ENCODE measurements at regions not wholly inside any gene's neighbourhood (a gene's known extent, or its start where the extent isn't known, plus 50 kb on each side); places are given as distances from the start of the nearest gene placed in this dataset.

DNA sequence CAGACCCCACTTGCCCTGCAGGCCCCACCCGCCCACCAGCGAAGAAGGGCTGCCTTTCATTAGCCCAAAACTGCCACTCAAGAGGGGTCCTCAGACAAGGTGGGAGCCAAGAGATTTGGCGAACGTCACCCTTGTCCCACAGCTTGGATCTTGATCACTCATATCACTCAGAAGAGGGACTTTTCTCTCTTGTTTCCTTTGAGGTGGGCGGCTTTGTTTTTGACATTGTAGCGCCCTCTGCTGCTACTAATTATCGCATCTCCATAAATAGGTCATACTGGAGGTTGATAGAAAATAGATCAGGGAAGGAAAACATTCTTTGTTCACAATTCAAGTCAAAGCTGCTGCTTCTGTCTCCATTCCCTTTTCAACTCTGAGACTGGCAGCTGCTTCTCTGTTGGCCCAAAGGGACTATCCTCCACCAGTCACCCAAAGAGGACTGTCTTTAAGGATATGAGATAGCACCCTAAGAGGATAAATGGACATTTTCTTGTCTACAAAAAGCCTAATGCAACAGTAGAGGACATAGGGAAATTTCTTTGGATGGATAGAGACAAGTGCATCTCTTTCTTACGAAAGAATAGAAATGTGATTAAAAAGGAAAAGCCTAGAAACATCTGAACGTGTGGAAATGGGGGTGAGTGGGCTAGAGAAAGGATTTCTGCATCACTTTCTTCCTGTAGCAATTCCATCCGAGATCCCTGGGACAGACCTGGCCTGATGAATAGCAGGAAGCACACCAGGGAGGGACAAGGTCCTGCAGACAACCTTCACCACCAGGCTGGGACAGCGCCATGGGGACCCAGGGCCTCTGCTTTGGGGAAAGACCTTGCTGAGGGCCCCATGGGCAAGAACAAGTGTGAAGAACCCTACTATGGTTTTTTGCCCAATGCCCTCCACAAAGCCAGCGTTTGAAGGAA lies 115.8 kb downstream of the DAD1 start:
- TF ChIP-seq, protein P1, sequence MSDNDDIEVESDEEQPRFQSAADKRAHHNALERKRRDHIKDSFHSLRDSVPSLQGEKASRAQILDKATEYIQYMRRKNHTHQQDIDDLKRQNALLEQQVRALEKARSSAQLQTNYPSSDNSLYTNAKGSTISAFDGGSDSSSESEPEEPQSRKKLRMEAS (IDR thresholded peaks at IDR 0.05), result no peak
- no peak for TF ChIP-seq TEAD4 (IDR thresholded peaks at IDR 0.05)
- TF ChIP-seq, protein P2, sequence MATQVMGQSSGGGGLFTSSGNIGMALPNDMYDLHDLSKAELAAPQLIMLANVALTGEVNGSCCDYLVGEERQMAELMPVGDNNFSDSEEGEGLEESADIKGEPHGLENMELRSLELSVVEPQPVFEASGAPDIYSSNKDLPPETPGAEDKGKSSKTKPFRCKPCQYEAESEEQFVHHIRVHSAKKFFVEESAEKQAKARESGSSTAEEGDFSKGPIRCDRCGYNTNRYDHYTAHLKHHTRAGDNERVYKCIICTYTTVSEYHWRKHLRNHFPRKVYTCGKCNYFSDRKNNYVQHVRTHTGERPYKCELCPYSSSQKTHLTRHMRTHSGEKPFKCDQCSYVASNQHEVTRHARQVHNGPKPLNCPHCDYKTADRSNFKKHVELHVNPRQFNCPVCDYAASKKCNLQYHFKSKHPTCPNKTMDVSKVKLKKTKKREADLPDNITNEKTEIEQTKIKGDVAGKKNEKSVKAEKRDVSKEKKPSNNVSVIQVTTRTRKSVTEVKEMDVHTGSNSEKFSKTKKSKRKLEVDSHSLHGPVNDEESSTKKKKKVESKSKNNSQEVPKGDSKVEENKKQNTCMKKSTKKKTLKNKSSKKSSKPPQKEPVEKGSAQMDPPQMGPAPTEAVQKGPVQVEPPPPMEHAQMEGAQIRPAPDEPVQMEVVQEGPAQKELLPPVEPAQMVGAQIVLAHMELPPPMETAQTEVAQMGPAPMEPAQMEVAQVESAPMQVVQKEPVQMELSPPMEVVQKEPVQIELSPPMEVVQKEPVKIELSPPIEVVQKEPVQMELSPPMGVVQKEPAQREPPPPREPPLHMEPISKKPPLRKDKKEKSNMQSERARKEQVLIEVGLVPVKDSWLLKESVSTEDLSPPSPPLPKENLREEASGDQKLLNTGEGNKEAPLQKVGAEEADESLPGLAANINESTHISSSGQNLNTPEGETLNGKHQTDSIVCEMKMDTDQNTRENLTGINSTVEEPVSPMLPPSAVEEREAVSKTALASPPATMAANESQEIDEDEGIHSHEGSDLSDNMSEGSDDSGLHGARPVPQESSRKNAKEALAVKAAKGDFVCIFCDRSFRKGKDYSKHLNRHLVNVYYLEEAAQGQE (IDR thresholded peaks at IDR 0.05; ENCODE audit: low read depth), result no peak
- TF ChIP-seq YY1 (IDR thresholded peaks at IDR 0.05; ENCODE audit: low read depth), result no peak
- no peak for TF ChIP-seq EP300 (IDR thresholded peaks at IDR 0.05; ENCODE audit: borderline replicate concordance)
- TF ChIP-seq RAD21 (IDR thresholded peaks at IDR 0.05; ENCODE audit: low read depth), result peak; percentile 98
- TF ChIP-seq CEBPB (IDR thresholded peaks at IDR 0.05), result no peak
- no peak for TF ChIP-seq TCF12 (IDR thresholded peaks at IDR 0.05; ENCODE audit: low read depth)
- TF ChIP-seq, protein P3, sequence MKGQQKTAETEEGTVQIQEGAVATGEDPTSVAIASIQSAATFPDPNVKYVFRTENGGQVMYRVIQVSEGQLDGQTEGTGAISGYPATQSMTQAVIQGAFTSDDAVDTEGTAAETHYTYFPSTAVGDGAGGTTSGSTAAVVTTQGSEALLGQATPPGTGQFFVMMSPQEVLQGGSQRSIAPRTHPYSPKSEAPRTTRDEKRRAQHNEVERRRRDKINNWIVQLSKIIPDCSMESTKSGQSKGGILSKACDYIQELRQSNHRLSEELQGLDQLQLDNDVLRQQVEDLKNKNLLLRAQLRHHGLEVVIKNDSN (IDR thresholded peaks at IDR 0.05), result no peak
- TF ChIP-seq CREB1 (IDR thresholded peaks at IDR 0.05; ENCODE audit: low read depth), result no peak
- no peak for TF ChIP-seq FOXM1 (IDR thresholded peaks at IDR 0.05; ENCODE audit: borderline replicate concordance, low read depth)
